LNCAP (cell line): ENCODE measurements at regions not wholly inside any gene's neighbourhood (a gene's known extent, or its start where the extent isn't known, plus 50 kb on each side); places are given as distances from the start of the nearest gene placed in this dataset.

Source experiments
- CTCF ChIP-seq: fragments of 450-650 bp; IDR thresholded peaks from 2 replicates; pipeline ENCODE4 v1.5.1; 2017; ENCODE audit warnings: mild to moderate bottlenecking

- TF ChIP-seq CTCF = no peak
Measured at GRCh38 chr4:128366212-128366611, 78.6 kb upstream of the PGRMC2 start.

- TF ChIP-seq CTCF = no peak
Measured at GRCh38 chr4:128364565-128364964, 77.0 kb upstream of the PGRMC2 start.

GRCh38 chr4:128363966-128364365, 76.4 kb upstream of the PGRMC2 start:
- TF ChIP-seq CTCF = no peak

DNA sequence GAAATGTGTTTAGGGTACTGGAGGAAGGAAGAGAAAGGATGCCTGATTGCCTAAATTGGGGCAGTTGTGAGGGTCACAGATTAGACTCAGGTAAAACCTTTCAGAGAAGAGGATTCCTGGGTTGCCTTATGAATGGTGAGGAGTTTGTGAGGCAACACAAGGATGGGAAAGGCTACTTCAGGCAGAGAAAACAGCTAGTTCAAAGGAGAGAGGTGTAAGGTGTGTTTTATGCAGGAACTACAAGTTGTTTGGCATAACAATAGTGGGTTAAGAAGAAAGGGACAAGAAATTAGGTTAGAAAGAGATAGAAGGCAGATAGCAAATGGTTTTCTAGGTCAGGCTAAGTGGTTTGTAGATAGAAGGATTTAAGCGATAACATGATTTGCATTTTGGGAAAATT, 75.1 kb upstream of the PGRMC2 start:
- no peak for TF ChIP-seq CTCF

DNA sequence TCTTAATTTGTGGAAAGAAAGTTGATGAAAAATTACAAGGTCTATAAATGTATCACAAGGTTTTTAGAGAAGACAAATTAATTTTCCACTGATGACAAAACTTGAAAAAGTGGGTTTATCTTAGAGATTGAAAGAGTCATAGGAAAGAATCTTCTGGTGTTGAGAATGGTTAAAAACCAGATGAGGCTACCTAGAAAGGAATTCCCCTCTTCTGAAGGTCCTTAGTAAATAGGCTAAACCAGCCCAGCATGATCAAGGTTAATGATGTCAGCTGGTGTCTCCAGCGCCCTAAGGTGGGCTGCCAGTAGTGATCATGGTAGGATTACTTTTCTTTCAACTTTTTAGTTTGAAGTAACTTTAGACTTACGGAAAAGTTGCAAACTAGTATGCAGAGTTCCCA, 71.8 kb upstream of the PGRMC2 start:
- TF ChIP-seq CTCF = no peak

DNA sequence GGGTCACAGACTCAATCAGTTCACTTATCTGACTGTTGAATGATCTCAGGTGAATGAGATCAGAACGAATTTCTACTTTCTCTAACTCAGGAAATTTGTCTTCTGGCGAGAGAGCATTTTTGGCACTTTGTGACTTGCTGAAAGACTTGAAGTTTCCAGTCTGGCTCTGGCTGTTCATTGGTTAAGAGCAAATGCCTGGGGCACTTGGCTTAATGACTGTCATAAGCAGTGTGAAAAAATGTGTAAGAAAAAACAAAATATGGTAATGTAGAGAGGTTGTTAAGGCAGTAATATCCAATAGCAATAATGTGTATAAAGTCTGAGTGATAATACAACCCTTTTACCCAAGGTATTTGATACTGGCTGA, 71.3 kb upstream of the PGRMC2 start:
- no peak for TF ChIP-seq CTCF

DNA sequence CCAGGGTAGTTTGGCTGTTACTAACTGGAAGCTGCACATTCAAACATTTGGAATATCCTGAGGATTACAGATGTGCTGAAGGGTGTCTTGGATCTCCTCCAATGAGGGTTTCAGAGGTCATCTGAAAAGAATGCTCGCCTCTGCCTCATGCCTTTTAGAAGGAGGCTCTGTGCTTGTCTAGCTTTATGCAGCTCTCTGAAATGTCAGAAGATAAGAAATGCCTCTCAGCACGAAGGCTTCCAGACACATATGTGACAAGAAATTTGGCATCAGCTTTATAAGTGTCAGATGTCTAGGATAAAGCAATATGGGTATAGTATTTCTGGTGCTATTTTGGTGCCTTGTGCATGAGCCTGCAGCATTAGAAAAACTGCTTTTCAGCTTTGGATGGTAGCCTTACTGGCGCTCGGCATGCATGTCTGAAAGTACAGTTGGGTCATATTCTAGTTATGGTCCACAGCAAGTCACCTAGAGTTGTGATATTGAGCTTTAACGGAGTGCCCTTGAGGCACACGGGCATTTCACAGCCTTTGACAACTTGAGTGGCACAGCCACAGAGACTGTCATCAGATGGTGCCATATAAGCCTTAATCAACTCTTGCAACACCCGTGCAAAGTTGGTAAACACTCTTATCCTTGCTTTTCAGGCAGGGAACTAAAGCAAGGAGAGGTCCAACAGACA, 70.8 kb upstream of the PGRMC2 start:
- TF ChIP-seq CTCF = no peak

DNA sequence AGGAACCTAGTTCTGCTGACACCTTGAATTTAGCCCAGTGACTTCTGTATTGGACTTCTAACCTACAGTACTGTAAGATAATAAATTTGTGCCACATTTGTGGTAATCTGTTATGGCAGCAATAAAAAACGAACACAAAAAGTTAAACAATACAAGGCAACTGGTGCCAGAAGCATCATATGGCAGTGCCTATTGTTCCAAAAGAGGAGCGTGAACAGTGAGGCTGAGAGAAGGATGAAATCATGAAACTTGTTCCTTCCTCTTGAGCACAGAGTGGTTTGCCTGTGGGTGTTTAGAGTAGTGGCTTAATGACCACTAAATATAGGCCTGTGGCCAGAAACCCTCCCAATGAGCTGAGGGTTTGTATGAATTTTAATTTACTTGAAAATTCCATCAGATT, 69.7 kb upstream of the PGRMC2 start:
- no peak for TF ChIP-seq CTCF
